Left colon (tissue), 2 donors: ENCODE measurements at regions not wholly inside any gene's neighbourhood (a gene's known extent, or its start where the extent isn't known, plus 50 kb on each side); places are given as distances from the start of the nearest gene placed in this dataset.

Experiments used
- ATAC-seq: fragments of 200-7000 bp; cut with Tn5 transposase; one replicate; pipeline ENCODE4 v1.9.1; 2020; ENCODE audit warnings: mild to moderate bottlenecking, moderate library complexity
- DNase-seq, 2 donors: peaks; one replicate each; pipeline ENCODE4 v3.0.0-alpha.2; 2020
- intact Hi-C, 2 donors: fragments of 100-400 bp; cut with DNase I in 1 of 2; cut with micrococcal nuclease in 1 of 2; formaldehyde crosslinking; loops; one replicate each; pipeline versions ENCODE4 v1.11.2 to v1.14.0; 2022; cut with DNase I, micrococcal nuclease
- donor health status: DM: no; HTN: no; CAD: no.
- donor health status: DM: yes; HTN: yes; CAD: no.

GRCh38 chr11:109972181-109972715 lies 120.9 kb upstream of the ZC3H12C start:
- no peak for ATAC-seq
- no peak for DNase-seq
- intact Hi-C loops = no loop called here

GRCh38 chr11:109972939-109973338 lies 120.3 kb upstream of the ZC3H12C start:
- ATAC-seq (no peak), DNase-seq (no peak)
- intact Hi-C loops = no loop called here

DNA sequence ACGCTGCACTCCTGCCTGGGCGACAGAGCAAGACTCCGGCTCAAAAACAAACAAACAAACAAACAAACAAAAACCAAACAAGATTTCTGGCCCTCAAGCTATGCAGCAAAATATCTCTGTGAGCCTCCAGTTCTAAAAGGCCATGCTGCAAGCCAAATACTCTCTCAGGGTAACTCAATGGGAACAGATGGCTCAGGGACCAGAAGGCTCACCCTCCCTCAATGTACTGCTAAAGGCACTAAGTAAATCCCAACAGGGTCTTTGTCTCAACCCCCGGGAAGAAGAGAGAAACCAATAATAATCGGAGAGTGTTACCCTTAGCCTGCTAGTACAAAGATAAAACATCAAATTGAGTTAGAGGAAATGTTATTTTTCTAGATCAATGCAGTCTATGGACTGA lies 119.7 kb upstream of the ZC3H12C start:
- DNase-seq = no peak
- intact Hi-C loops = no loop called here
- ATAC-seq = no peak

GRCh38 chr11:109974523-109974922 lies 118.7 kb upstream of the ZC3H12C start:
- intact Hi-C loops = no loop called here
- DNase-seq (no peak), ATAC-seq (no peak)

- DNase-seq (no peak), ATAC-seq (no peak)
- intact Hi-C loops = no loop called here
Measured at GRCh38 chr11:109978895-109979294, 114.3 kb upstream of the ZC3H12C start.

- intact Hi-C loops = no loop called here
- DNase-seq = no peak
- peak; percentile 48 for ATAC-seq
Measured at GRCh38 chr11:109981031-109981636, 112.1 kb upstream of the ZC3H12C start.

- intact Hi-C loops = no loop called here
- ATAC-seq = no peak
- DNase-seq = no peak
Measured at GRCh38 chr11:109983358-109983757, 109.8 kb upstream of the ZC3H12C start.

- intact Hi-C loops = no loop called here
- DNase-seq = no peak
- no peak for ATAC-seq
Measured at GRCh38 chr11:109984634-109985289, 108.4 kb upstream of the ZC3H12C start.

DNA sequence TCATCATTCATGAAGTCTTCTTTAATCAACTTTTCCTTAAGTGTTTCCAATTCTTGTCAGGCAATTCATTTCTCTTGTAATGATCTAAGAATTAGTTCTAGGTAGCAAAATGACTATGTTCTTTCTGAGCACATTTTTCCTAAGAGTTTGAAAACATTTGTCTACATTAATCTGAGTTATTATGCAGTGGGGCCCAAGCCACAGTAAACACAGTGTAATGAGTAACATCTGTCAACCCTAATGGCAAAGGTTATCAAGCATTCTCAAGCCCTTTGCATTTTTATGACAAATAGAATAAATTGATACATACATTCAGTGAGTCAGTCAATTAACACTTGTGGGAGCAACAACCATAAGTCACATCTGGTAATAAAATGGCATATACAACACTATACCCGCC lies 106.7 kb upstream of the ZC3H12C start:
- intact Hi-C loops = no loop called here
- DNase-seq (no peak), ATAC-seq (no peak)

DNA sequence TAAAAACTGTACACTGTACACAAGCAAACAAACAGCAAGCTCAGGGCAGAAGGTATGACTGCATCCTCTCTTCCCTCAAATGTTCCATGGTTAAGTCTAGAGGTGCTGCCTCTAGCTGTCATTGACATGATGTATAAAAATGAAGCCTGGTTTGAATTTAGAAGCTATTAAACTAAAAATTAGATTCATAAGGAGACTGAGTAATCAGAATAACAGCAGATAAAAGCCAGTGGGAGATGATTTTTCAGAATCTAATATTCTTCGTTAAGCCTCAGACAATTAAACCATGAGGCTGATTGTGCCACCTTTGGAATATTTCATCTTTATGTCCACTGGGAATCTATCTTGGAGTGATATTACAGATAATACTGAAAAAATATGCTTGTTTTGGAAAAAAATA lies 101.4 kb upstream of the ZC3H12C start:
- intact Hi-C loops = no loop called here
- ATAC-seq = no peak
- DNase-seq = no peak

GRCh38 chr11:109993786-109994185 lies 99.4 kb upstream of the ZC3H12C start:
- ATAC-seq (no peak), DNase-seq (no peak)
- intact Hi-C loops = no loop called here

DNA sequence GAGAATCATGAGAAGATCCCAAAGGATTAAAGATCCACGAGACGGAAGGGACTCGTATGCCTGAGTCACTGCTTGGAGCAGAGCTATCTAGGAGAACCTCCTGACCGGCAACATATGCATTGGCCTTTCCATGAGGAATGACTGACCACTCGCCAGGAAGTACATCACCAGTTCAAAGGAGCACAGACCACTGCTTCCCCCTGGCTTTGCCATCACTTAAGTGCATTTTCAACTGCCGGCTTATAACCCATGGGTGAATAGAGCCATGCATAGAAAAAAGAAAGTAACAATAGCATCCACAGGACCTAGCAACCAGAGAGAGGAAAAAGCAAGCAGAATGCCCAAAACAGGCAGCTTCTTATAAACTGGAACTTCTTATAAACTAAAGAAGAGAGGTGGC lies 98.3 kb upstream of the ZC3H12C start:
- intact Hi-C loops = no loop called here
- no peak for ATAC-seq
- DNase-seq = no peak

DNA sequence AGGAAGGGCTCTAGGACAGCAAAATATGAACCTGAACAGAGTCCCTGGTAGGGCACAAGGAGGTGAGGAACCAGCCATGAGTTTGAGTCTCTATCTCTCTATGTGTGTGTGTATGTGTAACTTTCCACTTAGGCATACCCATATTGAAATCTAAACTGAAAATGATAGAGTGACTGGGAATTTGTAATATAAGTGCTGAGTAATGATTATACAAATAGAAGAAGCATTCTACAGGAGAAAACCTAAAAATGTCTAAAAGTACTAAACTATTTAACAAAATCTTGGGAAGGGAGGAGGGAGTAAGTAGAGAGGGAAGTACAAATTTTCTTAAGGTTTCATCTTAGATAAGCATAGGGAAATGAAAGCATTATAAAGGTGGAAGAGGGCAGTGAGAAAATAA lies 97.1 kb upstream of the ZC3H12C start:
- intact Hi-C loops = no loop called here
- ATAC-seq = no peak

GRCh38 chr11:109998921-109999320 lies 94.3 kb upstream of the ZC3H12C start:
- DNase-seq = no peak
- no peak for ATAC-seq
- intact Hi-C loops = no loop called here

More for the DNA sequence above, 97.1 kb upstream of the ZC3H12C start:
- no peak for DNase-seq

- DNase-seq = no peak
- peak; percentile 55 for ATAC-seq
- intact Hi-C loops = no loop called here
Measured at GRCh38 chr11:110000031-110000502, 93.1 kb upstream of the ZC3H12C start.

DNA sequence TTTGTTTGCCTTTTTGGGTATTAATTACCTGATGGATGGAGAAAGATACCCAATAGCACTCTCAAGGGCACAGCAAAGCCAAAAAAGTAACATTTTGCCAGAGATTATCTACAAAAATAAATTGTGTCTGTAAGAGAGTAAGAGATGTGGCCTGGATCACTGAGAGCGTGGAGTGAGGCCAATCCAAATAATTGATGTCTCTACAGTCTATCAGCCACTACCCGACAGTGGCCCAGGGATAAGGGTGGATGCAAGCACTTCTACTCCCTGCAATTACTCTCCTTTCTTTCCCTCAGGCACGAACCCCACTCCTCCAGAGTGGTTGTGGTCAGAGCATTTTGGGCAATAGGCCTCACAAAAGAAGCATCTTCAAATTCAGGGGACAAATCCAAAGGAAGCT lies 92.3 kb upstream of the ZC3H12C start:
- intact Hi-C loops = no loop called here
- no peak for ATAC-seq

DNA sequence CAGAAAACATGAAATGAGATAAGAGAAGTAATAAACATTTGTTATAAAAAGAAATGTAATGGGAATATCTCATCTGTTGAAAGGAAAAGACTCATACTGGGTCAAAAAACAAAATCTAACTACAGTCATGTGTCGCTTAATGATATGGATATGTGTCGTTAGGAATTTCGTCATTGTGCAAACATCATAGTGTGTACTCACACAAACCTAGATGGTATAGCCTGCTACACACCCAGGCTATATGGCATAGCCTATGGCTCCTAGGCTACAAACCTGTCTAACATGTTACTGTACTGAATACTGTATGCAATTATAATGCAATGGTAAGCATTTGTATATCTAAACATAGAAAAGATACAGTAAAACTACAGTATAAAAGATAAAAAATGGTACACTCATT lies 89.8 kb upstream of the ZC3H12C start:
- intact Hi-C loops = no loop called here
- peak; percentile 99 for ATAC-seq
- DNase-seq = peak in 1 of 2 donors; percentile 41

More for the DNA sequence above, 92.3 kb upstream of the ZC3H12C start:
- DNase-seq = no peak

DNA sequence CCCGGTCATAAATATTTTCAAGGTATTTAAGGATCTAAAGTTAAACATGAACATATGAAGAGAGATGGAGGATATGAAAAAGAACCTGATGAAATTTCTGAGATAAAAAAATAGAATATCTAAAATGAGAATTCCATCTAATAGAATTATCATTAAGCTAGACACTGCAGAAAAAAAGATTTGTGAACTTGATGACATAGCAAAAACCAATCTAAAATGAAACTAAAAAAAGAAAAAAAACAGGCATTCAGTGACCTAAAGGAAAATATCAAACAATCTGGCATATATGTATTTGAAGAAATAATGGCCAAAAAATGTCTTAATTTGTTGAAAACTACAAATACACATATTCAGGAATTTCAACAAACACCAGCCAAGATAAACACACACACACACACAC lies 81.6 kb upstream of the ZC3H12C start:
- no peak for ATAC-seq
- no peak for DNase-seq
- intact Hi-C loops = no loop called here

GRCh38 chr11:110015695-110016094 lies 77.5 kb upstream of the ZC3H12C start:
- peak; percentile 61 for ATAC-seq
- DNase-seq = no peak
- intact Hi-C loops = no loop called here

- no peak for ATAC-seq
- no peak for DNase-seq
- intact Hi-C loops = no loop called here
Measured at GRCh38 chr11:110019675-110020074, 73.5 kb upstream of the ZC3H12C start.

DNA sequence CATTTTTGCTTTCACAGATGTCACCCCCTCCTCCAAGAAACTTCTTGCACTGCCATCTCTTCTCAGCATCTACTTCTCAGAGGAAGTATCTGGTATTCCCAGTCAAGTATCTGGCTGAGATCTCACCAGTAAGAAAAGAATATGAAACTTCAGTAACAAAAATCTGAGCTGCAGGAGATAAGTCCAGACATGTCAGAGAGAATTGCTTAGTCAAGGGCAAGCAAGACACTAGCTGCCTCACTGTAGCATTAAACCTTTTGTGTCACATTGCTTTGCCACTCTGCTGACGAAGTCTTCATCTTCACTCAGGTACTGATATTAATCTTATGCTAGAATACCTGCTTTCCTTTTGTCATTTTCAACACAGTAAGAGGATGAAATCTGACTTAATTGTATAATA lies 70.6 kb upstream of the ZC3H12C start:
- intact Hi-C loops = no loop called here
- DNase-seq (no peak), ATAC-seq (no peak)
